ENCODE measurements at regions not wholly inside any gene's neighbourhood (a gene's known extent, or its start where the extent isn't known, plus 50 kb on each side); places are given as distances from the start of the nearest gene placed in this dataset.

GRCh38 chr3:116940719-116941118 is 231.1 kb downstream of the TUSC7 start:
- TF ChIP-seq POLR2AphosphoS5 (IDR thresholded peaks at IDR 0.05; ENCODE audit: low read depth) (no peak), CTCF (conservative IDR thresholded peaks at IDR 0.05; ENCODE audit: low read depth in 2 of 2) (no peak), STAT1 (IDR thresholded peaks at IDR 0.05; ENCODE audit: unreplicated experiment) (no peak)

Measured in GM23338 (cell line).